ENCODE measurements at regions not wholly inside any gene's neighbourhood (a gene's known extent, or its start where the extent isn't known, plus 50 kb on each side); places are given as distances from the start of the nearest gene placed in this dataset.

- TF ChIP-seq, protein P1, sequence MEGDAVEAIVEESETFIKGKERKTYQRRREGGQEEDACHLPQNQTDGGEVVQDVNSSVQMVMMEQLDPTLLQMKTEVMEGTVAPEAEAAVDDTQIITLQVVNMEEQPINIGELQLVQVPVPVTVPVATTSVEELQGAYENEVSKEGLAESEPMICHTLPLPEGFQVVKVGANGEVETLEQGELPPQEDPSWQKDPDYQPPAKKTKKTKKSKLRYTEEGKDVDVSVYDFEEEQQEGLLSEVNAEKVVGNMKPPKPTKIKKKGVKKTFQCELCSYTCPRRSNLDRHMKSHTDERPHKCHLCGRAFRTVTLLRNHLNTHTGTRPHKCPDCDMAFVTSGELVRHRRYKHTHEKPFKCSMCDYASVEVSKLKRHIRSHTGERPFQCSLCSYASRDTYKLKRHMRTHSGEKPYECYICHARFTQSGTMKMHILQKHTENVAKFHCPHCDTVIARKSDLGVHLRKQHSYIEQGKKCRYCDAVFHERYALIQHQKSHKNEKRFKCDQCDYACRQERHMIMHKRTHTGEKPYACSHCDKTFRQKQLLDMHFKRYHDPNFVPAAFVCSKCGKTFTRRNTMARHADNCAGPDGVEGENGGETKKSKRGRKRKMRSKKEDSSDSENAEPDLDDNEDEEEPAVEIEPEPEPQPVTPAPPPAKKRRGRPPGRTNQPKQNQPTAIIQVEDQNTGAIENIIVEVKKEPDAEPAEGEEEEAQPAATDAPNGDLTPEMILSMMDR (IDR thresholded peaks at IDR 0.05), result no peak
- no peak for TF ChIP-seq POLR2A (IDR thresholded peaks at IDR 0.05)
Measured at GRCh38 chr20:22216984-22217383, 367.4 kb downstream of the FOXA2 start.

All from testis (tissue), 2 donors.